GM12878 (cell line): ENCODE measurements at regions not wholly inside any gene's neighbourhood (a gene's known extent, or its start where the extent isn't known, plus 50 kb on each side); places are given as distances from the start of the nearest gene placed in this dataset.

ENCODE experiments used
- ATAC-seq: fragments of 200-7000 bp; cut with Tn5 transposase; 3 replicates; pipeline ENCODE4 v1.9.1; 2020; ENCODE audit warnings: mild to moderate bottlenecking, moderate library complexity
- BruUV-seq: library from RNA; stranded (reverse); fragments of 400-500 nt; replicated peaks from 2 replicates; lab custom pipeline; 2021; lab: Mats Ljungman, UMichigan
- CTCF ChIA-PET: fragments of 300-600 bp; sonication (Branson Sonifier 250); formaldehyde crosslinking; extraction: SDS; loops from one replicate; lab custom pipeline; 2021; ENCODE audit warnings: inconsistent platforms; lab: Yijun Ruan, JAX
- POLR2A ChIA-PET: fragments of 350-600 bp; formaldehyde crosslinking; extraction: SDS; loops from one replicate; lab custom pipeline; 2021; ENCODE audit warnings: inconsistent platforms; lab: Charles Lee
- RAD21 ChIA-PET: fragments of 300-600 bp; sonication (Branson Sonifier 250); formaldehyde crosslinking; loops from one replicate; lab custom pipeline; 2023; ENCODE audit warnings: antibody characterized with exemption; ENCODE audit not compliant: unreplicated experiment; lab: Charles Lee
- SMC1A ChIA-PET: fragments of 300-600 bp; sonication (Branson Sonifier 250); formaldehyde crosslinking; loops from one replicate; lab custom pipeline; 2023; ENCODE audit not compliant: unreplicated experiment, uncharacterized antibody; lab: Charles Lee
- DNase-seq: peaks from one replicate; pipeline ENCODE4 v3.0.0-alpha.2; 2011; ENCODE audit warnings: low read depth, low spot score
- FAIRE-seq: peaks from 3 replicates; lab custom pipeline; 2011; peaks lifted over from hg19 to GRCh38; lab: Jason Lieb, UNC
- H2AFZ ChIP-seq: 2 replicates; pipeline ENCODE4 v1.6.0; 2011; ENCODE audit warnings: low read depth, low read length, control low read depth; ENCODE audit not compliant: control insufficient read depth
- H3K27ac ChIP-seq: 2 replicates; pipeline ENCODE4 v1.5.1; 2011; ENCODE audit warnings: control low read depth; ENCODE audit not compliant: control insufficient read depth, insufficient read depth
- H3K27me3 ChIP-seq, 2 experiments: replicated peaks in 1 of 2; 2 replicates each; pipeline versions ENCODE4 v1.6.0 to v1.6.1; 2011; ENCODE audit warnings: low read length in 1 of 2; ENCODE audit not compliant: control insufficient read depth in 2 of 2, insufficient read depth in 2 of 2
- H3K36me3 ChIP-seq, 2 experiments: 2 replicates each; pipeline ENCODE4 v1.5.1; 2011; ENCODE audit warnings: low read length in 1 of 2; ENCODE audit not compliant: control insufficient read depth in 2 of 2, insufficient read depth in 2 of 2
- H3K4me1 ChIP-seq: 2 replicates; pipeline ENCODE4 v1.6.1; 2011; ENCODE audit warnings: mild to moderate bottlenecking, low read length, moderate library complexity, mixed read lengths; ENCODE audit not compliant: control insufficient read depth, insufficient read depth
- H3K4me2 ChIP-seq: 2 replicates; pipeline ENCODE4 v1.6.0; 2011; ENCODE audit warnings: control low read depth; ENCODE audit not compliant: control insufficient read depth, insufficient read depth
- H3K4me3 ChIP-seq: fragments of 200-600 bp; sonication (generic); 2 replicates; pipeline ENCODE4 v1.5.1; 2016
- H3K79me2 ChIP-seq: 2 replicates; pipeline ENCODE4 v1.6.0; 2011; ENCODE audit warnings: low read length; ENCODE audit not compliant: control insufficient read depth, insufficient read depth
- H3K9ac ChIP-seq: 2 replicates; pipeline ENCODE4 v1.8.0; 2011; ENCODE audit warnings: low read length, control low read depth, mixed read lengths; ENCODE audit not compliant: control insufficient read depth, insufficient read depth
- H3K9me3 ChIP-seq: replicated peaks from 3 replicates; pipeline ENCODE4 v1.5.1; 2011; ENCODE audit warnings: mild to moderate bottlenecking, low read length; ENCODE audit not compliant: control insufficient read depth, insufficient read depth
- H4K20me1 ChIP-seq: 2 replicates; pipeline ENCODE4 v1.6.0; 2011; ENCODE audit not compliant: control insufficient read depth, insufficient read depth
- ETV6 ChIP-seq, 2 experiments: fragments of 450-650 bp in 1 of 2; IDR thresholded peaks in 1 of 2; conservative IDR thresholded peaks in 1 of 2; 2 replicates each; pipeline ENCODE4 v1.6.1; 2014; ENCODE audit warnings: antibody characterized with exemption in 1 of 2, borderline replicate concordance in 1 of 2, low read depth in 1 of 2, mild to moderate bottlenecking in 1 of 2, moderate library complexity in 1 of 2
- EZH2 ChIP-seq: IDR thresholded peaks from 2 replicates; pipeline ENCODE4 v1.6.1; 2012; ENCODE audit warnings: low read depth, mild to moderate bottlenecking, control low read depth, inconsistent platforms, low read length, borderline replicate concordance; ENCODE audit not compliant: control insufficient read depth
- HDAC2 ChIP-seq: fragments of 200-600 bp; sonication (generic); IDR thresholded peaks from 2 replicates; pipeline ENCODE4 v1.6.1; 2017
- MTA3 ChIP-seq: IDR thresholded peaks from 2 replicates; pipeline ENCODE4 v1.6.1; 2012; ENCODE audit warnings: low read length, inconsistent platforms, borderline replicate concordance
- PML ChIP-seq: IDR thresholded peaks from 2 replicates; pipeline ENCODE4 v1.6.1; 2012; ENCODE audit warnings: low read length, inconsistent platforms
- SMAD1 ChIP-seq: fragments of 450-650 bp; IDR thresholded peaks from 2 replicates; pipeline ENCODE4 v1.6.1; 2018; ENCODE audit warnings: mild to moderate bottlenecking, low read depth; ENCODE audit not compliant: partially characterized antibody
- SMAD5 ChIP-seq: IDR thresholded peaks from 2 replicates; pipeline ENCODE4 v1.6.1; 2016; ENCODE audit warnings: antibody characterized with exemption, low read depth
- STAT1 ChIP-seq: fragments of 450-650 bp; conservative IDR thresholded peaks from 2 replicates; pipeline ENCODE4 v1.6.1; 2014; ENCODE audit warnings: antibody characterized with exemption, mild to moderate bottlenecking
- TBL1XR1 ChIP-seq: IDR thresholded peaks from 2 replicates; pipeline ENCODE4 v1.6.1; 2012; ENCODE audit warnings: low read depth, low read length, improper control_type of control experiment
- TCF7 ChIP-seq: IDR thresholded peaks from 2 replicates; pipeline ENCODE4 v1.6.1; 2014; ENCODE audit warnings: antibody characterized with exemption, borderline replicate concordance
- ZNF24 ChIP-seq: fragments of 450-650 bp; IDR thresholded peaks from 2 replicates; pipeline ENCODE4 v1.6.1; 2017; ENCODE audit warnings: antibody characterized with exemption, mild to moderate bottlenecking
- WGBS: methylation state at CpG from one replicate; pipeline ENCODE4 v1.1.6; 2016; ENCODE audit warnings: low lambda C conversion rate; ENCODE audit not compliant: insufficient replicate concordance, insufficient coverage; ENCODE audit errors: missing lambda C conversion rate; 5-methylcytosine and 5-hydroxymethylcytosine counted together
- in situ Hi-C: fragments of 300-500 bp; cut with MboI; formaldehyde crosslinking; loops from 9 replicates; pipeline ENCODE4 v1.14.3; 2018; ENCODE audit warnings: mixed read lengths
- intact Hi-C: fragments of 100-400 bp; cut with micrococcal nuclease; formaldehyde crosslinking; loops from one replicate; pipeline ENCODE4 v1.14.2; 2022; ENCODE audit not compliant: unreplicated experiment
- TF ChIP-seq, protein P1 (sequence below): IDR thresholded peaks from 2 replicates; pipeline ENCODE4 v1.6.1; 2011; ENCODE audit warnings: borderline replicate concordance, low read depth, mild to moderate bottlenecking, moderate library complexity, low read length; ENCODE audit not compliant: insufficient read depth, poor library complexity, severe bottlenecking
- TF ChIP-seq, protein P2 (sequence below): IDR thresholded peaks from 2 replicates; pipeline ENCODE4 v1.6.1; 2011; ENCODE audit warnings: borderline replicate concordance, low read depth, mild to moderate bottlenecking, moderate library complexity, mixed read lengths, low read length; ENCODE audit not compliant: insufficient read depth; ENCODE audit errors: extremely low read length
- TF ChIP-seq, protein P3 (sequence below): fragments of 450-650 bp; IDR thresholded peaks from 2 replicates; pipeline ENCODE4 v1.6.1; 2017; ENCODE audit warnings: mild to moderate bottlenecking, low read depth, inconsistent platforms; ENCODE audit not compliant: poor library complexity, severe bottlenecking

GRCh38 chr3:95154766-95155165, 1091.9 kb downstream of the NSUN3 start:
- POLR2A ChIA-PET = no interaction called here
- no peak overlapping the region for H2AFZ ChIP-seq
- H3K36me3 ChIP-seq = no peaks in the 10 kb centered on the region
- no peaks in the 10 kb centered on the region for H3K27me3 ChIP-seq
- no peak overlapping the region for H3K4me3 ChIP-seq
- H3K4me1 ChIP-seq = no peaks in the 10 kb centered on the region
- RAD21 ChIA-PET = no interaction called here
- WGBS = 28% methylated on average over 2 of the region's 2 CpGs
- TF ChIP-seq TBL1XR1 (no peak), ZNF24 (no peak), STAT1 (no peak), PML (no peak), EZH2 (no peak), SMAD1 (no peak), SMAD5 (no peak), MTA3 (no peak), TCF7 (no peak), ETV6 (conservative IDR thresholded peaks at IDR 0.05 in 1 of 2, IDR thresholded peaks at IDR 0.05 in 1 of 2; ENCODE audit: borderline replicate concordance in 1 of 2, low read depth in 1 of 2) (no peak), HDAC2 (no peak)
- TF ChIP-seq, protein P1, sequence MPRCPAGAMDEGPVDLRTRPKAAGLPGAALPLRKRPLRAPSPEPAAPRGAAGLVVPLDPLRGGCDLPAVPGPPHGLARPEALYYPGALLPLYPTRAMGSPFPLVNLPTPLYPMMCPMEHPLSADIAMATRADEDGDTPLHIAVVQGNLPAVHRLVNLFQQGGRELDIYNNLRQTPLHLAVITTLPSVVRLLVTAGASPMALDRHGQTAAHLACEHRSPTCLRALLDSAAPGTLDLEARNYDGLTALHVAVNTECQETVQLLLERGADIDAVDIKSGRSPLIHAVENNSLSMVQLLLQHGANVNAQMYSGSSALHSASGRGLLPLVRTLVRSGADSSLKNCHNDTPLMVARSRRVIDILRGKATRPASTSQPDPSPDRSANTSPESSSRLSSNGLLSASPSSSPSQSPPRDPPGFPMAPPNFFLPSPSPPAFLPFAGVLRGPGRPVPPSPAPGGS = no peak
- TF ChIP-seq, protein P2, sequence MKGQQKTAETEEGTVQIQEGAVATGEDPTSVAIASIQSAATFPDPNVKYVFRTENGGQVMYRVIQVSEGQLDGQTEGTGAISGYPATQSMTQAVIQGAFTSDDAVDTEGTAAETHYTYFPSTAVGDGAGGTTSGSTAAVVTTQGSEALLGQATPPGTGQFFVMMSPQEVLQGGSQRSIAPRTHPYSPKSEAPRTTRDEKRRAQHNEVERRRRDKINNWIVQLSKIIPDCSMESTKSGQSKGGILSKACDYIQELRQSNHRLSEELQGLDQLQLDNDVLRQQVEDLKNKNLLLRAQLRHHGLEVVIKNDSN = no peak
- TF ChIP-seq, protein P3, sequence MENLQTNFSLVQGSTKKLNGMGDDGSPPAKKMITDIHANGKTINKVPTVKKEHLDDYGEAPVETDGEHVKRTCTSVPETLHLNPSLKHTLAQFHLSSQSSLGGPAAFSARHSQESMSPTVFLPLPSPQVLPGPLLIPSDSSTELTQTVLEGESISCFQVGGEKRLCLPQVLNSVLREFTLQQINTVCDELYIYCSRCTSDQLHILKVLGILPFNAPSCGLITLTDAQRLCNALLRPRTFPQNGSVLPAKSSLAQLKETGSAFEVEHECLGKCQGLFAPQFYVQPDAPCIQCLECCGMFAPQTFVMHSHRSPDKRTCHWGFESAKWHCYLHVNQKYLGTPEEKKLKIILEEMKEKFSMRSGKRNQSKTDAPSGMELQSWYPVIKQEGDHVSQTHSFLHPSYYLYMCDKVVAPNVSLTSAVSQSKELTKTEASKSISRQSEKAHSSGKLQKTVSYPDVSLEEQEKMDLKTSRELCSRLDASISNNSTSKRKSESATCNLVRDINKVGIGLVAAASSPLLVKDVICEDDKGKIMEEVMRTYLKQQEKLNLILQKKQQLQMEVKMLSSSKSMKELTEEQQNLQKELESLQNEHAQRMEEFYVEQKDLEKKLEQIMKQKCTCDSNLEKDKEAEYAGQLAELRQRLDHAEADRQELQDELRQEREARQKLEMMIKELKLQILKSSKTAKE = no peak
- DNase-seq (no peak), ATAC-seq (no peak), FAIRE-seq (no peak)
- BruUV-seq = no TSS peak
- H3K79me2 ChIP-seq = no peaks in the 10 kb centered on the region
- intact Hi-C loops (no loop called here), in situ Hi-C loops (no loop called here)
- SMC1A ChIA-PET = no interaction called here
- H3K4me2 ChIP-seq = no peak overlapping the region
- no peaks in the 10 kb centered on the region for H3K9me3 ChIP-seq
- no peak overlapping the region for H3K27ac ChIP-seq
- CTCF ChIA-PET = no interaction called here
- H3K9ac ChIP-seq = no peak overlapping the region
- H4K20me1 ChIP-seq = no peaks in the 10 kb centered on the region
